Smooth muscle cell of the brain vasculature (primary cell): ENCODE measurements at regions not wholly inside any gene's neighbourhood (a gene's known extent, or its start where the extent isn't known, plus 50 kb on each side); places are given as distances from the start of the nearest gene placed in this dataset.
"Not testable (repeated sequence)": the region's sequence is repeated elsewhere in the genome, so short reads cannot be mapped to it uniquely, and the experiment has no call there.

ENCODE experiments used
- DNase-seq: peaks from one replicate; pipeline ENCODE4 v3.0.0-alpha.2; 2012; ENCODE audit warnings: low read depth, low spot score

- no peak for DNase-seq
Observed at GRCh38 chr10:80946957-80947726, 409.4 kb downstream of the SH2D4B start.

GRCh38 chr10:80949785-80950184 lies 412.1 kb downstream of the SH2D4B start:
- DNase-seq = no peak

- no peak for DNase-seq
Observed at GRCh38 chr10:80952436-80952835, 414.7 kb downstream of the SH2D4B start.

- no peak for DNase-seq
Observed at GRCh38 chr10:80957161-80957560, 419.5 kb downstream of the SH2D4B start.

GRCh38 chr10:80964179-80964578 lies 426.5 kb downstream of the SH2D4B start:
- no peak for DNase-seq

GRCh38 chr10:80964955-80965614 lies 427.4 kb downstream of the SH2D4B start:
- DNase-seq = no peak

- DNase-seq = no peak
Observed at GRCh38 chr10:80966326-80966986, 428.8 kb downstream of the SH2D4B start.

- DNase-seq = not testable (repeated sequence)
Observed at GRCh38 chr10:80967357-80967756, 429.7 kb downstream of the SH2D4B start.

GRCh38 chr10:80968903-80969302 lies 431.2 kb downstream of the SH2D4B start:
- no peak for DNase-seq

GRCh38 chr10:80971461-80971860 lies 433.8 kb downstream of the SH2D4B start:
- no peak for DNase-seq

GRCh38 chr10:80976658-80977057 lies 439.0 kb downstream of the SH2D4B start:
- DNase-seq = no peak

- no peak for DNase-seq
Observed at GRCh38 chr10:80985102-80985501, 447.4 kb downstream of the SH2D4B start.

GRCh38 chr10:80986596-80986995 lies 448.9 kb downstream of the SH2D4B start:
- DNase-seq = no peak

GRCh38 chr10:80988755-80989154 lies 451.1 kb downstream of the SH2D4B start:
- DNase-seq = no peak

- no peak for DNase-seq
Observed at GRCh38 chr10:80996615-80997193, 459.0 kb downstream of the SH2D4B start.

- no peak for DNase-seq
Observed at GRCh38 chr10:81000781-81001180, 463.1 kb downstream of the SH2D4B start.

- DNase-seq = no peak
Observed at GRCh38 chr10:81002382-81002781, 464.7 kb downstream of the SH2D4B start.

GRCh38 chr10:81007872-81008271 lies 470.2 kb downstream of the SH2D4B start:
- DNase-seq = no peak

- DNase-seq = no peak
Observed at GRCh38 chr10:81008726-81009125, 471.0 kb downstream of the SH2D4B start.

GRCh38 chr10:81009296-81009695 lies 471.6 kb downstream of the SH2D4B start:
- DNase-seq = no peak

GRCh38 chr10:81013771-81014170 lies 476.1 kb downstream of the SH2D4B start:
- DNase-seq = no peak
